GM23338 (cell line): ENCODE measurements at regions not wholly inside any gene's neighbourhood (a gene's known extent, or its start where the extent isn't known, plus 50 kb on each side); places are given as distances from the start of the nearest gene placed in this dataset.

Experiments used
- ATAC-seq: fragments of 200-7000 bp; cut with Tn5 transposase; 3 replicates; pipeline ENCODE4 v1.9.1; 2020
- DNase-seq: peaks from one replicate; pipeline ENCODE4 v3.0.0-alpha.2; 2015; ENCODE audit warnings: low spot score
- H2AFZ ChIP-seq: fragments of 200-600 bp; sonication (generic); 2 replicates; pipeline ENCODE4 v1.8.0; 2016; ENCODE audit warnings: antibody characterized with exemption, mild to moderate bottlenecking, moderate library complexity
- H3F3A ChIP-seq: fragments of 200-600 bp; sonication (generic); replicated peaks from 2 replicates; pipeline ENCODE4 v1.8.0; 2017; ENCODE audit warnings: antibody characterized with exemption, mixed run types, low read depth
- H3K27ac ChIP-seq: fragments of 200-600 bp; sonication (generic); 2 replicates; pipeline ENCODE4 v1.6.1; 2016; ENCODE audit warnings: low read depth
- H3K27me3 ChIP-seq: fragments of 200-600 bp; sonication (generic); 2 replicates; pipeline ENCODE4 v1.8.0; 2016; ENCODE audit warnings: mild to moderate bottlenecking, mixed run types, moderate library complexity; ENCODE audit not compliant: insufficient read depth
- H3K36me3 ChIP-seq: fragments of 200-600 bp; sonication (generic); 2 replicates; pipeline ENCODE4 v1.8.0; 2016; ENCODE audit warnings: mild to moderate bottlenecking; ENCODE audit not compliant: insufficient read depth
- H3K4me1 ChIP-seq: fragments of 200-600 bp; sonication (generic); 2 replicates; pipeline ENCODE4 v1.8.0; 2016; ENCODE audit warnings: mild to moderate bottlenecking, moderate library complexity; ENCODE audit not compliant: insufficient read depth
- H3K4me2 ChIP-seq: fragments of 200-600 bp; sonication (generic); 2 replicates; pipeline ENCODE4 v1.7.1; 2017; ENCODE audit warnings: mixed run types
- H3K4me3 ChIP-seq: fragments of 200-600 bp; sonication (generic); 2 replicates; pipeline ENCODE4 v1.6.1; 2016; ENCODE audit warnings: mixed run types
- H3K79me2 ChIP-seq: fragments of 200-600 bp; sonication (generic); replicated peaks from 2 replicates; pipeline ENCODE4 v1.8.0; 2017; ENCODE audit warnings: mild to moderate bottlenecking; ENCODE audit not compliant: insufficient read depth
- H3K9me2 ChIP-seq: fragments of 200-600 bp; sonication (generic); 2 replicates; pipeline ENCODE4 v1.8.0; 2017; ENCODE audit not compliant: insufficient read depth
- H4K20me1 ChIP-seq: fragments of 200-600 bp; sonication (generic); replicated peaks from 2 replicates; pipeline ENCODE4 v1.8.0; 2017; ENCODE audit warnings: mild to moderate bottlenecking; ENCODE audit not compliant: insufficient read depth
- H3K27ac Mint-ChIP-seq: 2 replicates; pipeline ENCODE4 v1.8.0; 2020; ENCODE audit warnings: inconsistent platforms, mild to moderate bottlenecking, moderate library complexity, mixed read lengths
- H3K27me3 Mint-ChIP-seq: 3 replicates; pipeline ENCODE4 v1.8.0; 2022; ENCODE audit warnings: low read depth, mild to moderate bottlenecking, moderate library complexity, mixed read lengths, inconsistent platforms; ENCODE audit not compliant: insufficient read depth, poor library complexity
- H3K36me3 Mint-ChIP-seq: 3 replicates; pipeline ENCODE4 v1.8.0; 2021; ENCODE audit warnings: low read depth, mild to moderate bottlenecking, inconsistent platforms, moderate library complexity, mixed read lengths
- H3K4me1 Mint-ChIP-seq: 3 replicates; pipeline ENCODE4 v1.8.0; 2020; ENCODE audit warnings: mild to moderate bottlenecking, inconsistent platforms, mixed read lengths
- H3K4me3 Mint-ChIP-seq: 3 replicates; pipeline ENCODE4 v1.8.0; 2021; ENCODE audit warnings: moderate library complexity, mild to moderate bottlenecking, inconsistent platforms, mixed read lengths
- H3K9me3 Mint-ChIP-seq: 3 replicates; pipeline ENCODE4 v1.8.0; 2020; ENCODE audit warnings: moderate library complexity, mild to moderate bottlenecking, inconsistent platforms, mixed read lengths
- CREB1 ChIP-seq: fragments of 250-450 bp; sonication (Bioruptor Pico); IDR thresholded peaks from 2 replicates; pipeline ENCODE4 v1.5.0; 2020; ENCODE audit warnings: low read depth, mild to moderate bottlenecking, moderate library complexity
- EZH2phosphoT487 ChIP-seq: fragments of 200-600 bp; sonication (generic); IDR thresholded peaks from one replicate; pipeline ENCODE4 v1.8.1; 2018; ENCODE audit warnings: antibody characterized with exemption; ENCODE audit not compliant: unreplicated experiment
- JUNB ChIP-seq: IDR thresholded peaks from one replicate; pipeline ENCODE4 v1.6.1; 2016; ENCODE audit warnings: antibody characterized with exemption; ENCODE audit not compliant: unreplicated experiment
- NANOG ChIP-seq: IDR thresholded peaks from 2 replicates; pipeline ENCODE4 v1.6.1; 2016; ENCODE audit warnings: antibody characterized with exemption, borderline replicate concordance
- POLR2AphosphoS5 ChIP-seq: IDR thresholded peaks from 2 replicates; pipeline ENCODE4 v1.6.1; 2016; ENCODE audit warnings: antibody characterized with exemption, low read depth
- STAT1 ChIP-seq: IDR thresholded peaks from one replicate; pipeline ENCODE4 v1.6.1; 2016; ENCODE audit warnings: antibody characterized with exemption; ENCODE audit not compliant: unreplicated experiment
- ZNF114 ChIP-seq: fragments of 250-450 bp; sonication (Bioruptor Pico); IDR thresholded peaks from 2 replicates; pipeline ENCODE4 v1.5.0; 2020; ENCODE audit warnings: mild to moderate bottlenecking, moderate library complexity
- TF ChIP-seq, protein P1 (sequence below): IDR thresholded peaks from one replicate; pipeline ENCODE4 v1.6.1; 2018; ENCODE audit warnings: antibody characterized with exemption; ENCODE audit not compliant: unreplicated experiment
- TF ChIP-seq, protein P2 (sequence below): fragments of 250-450 bp; sonication (Bioruptor Pico); IDR thresholded peaks from 2 replicates; pipeline ENCODE4 v1.5.0; 2020; ENCODE audit warnings: mild to moderate bottlenecking, moderate library complexity
- TF ChIP-seq, protein P3 (sequence below): IDR thresholded peaks from 2 replicates; pipeline ENCODE4 v1.6.1; 2016; ENCODE audit warnings: antibody characterized with exemption

- TF ChIP-seq, protein P1, sequence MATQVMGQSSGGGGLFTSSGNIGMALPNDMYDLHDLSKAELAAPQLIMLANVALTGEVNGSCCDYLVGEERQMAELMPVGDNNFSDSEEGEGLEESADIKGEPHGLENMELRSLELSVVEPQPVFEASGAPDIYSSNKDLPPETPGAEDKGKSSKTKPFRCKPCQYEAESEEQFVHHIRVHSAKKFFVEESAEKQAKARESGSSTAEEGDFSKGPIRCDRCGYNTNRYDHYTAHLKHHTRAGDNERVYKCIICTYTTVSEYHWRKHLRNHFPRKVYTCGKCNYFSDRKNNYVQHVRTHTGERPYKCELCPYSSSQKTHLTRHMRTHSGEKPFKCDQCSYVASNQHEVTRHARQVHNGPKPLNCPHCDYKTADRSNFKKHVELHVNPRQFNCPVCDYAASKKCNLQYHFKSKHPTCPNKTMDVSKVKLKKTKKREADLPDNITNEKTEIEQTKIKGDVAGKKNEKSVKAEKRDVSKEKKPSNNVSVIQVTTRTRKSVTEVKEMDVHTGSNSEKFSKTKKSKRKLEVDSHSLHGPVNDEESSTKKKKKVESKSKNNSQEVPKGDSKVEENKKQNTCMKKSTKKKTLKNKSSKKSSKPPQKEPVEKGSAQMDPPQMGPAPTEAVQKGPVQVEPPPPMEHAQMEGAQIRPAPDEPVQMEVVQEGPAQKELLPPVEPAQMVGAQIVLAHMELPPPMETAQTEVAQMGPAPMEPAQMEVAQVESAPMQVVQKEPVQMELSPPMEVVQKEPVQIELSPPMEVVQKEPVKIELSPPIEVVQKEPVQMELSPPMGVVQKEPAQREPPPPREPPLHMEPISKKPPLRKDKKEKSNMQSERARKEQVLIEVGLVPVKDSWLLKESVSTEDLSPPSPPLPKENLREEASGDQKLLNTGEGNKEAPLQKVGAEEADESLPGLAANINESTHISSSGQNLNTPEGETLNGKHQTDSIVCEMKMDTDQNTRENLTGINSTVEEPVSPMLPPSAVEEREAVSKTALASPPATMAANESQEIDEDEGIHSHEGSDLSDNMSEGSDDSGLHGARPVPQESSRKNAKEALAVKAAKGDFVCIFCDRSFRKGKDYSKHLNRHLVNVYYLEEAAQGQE = no peak
- TF ChIP-seq, protein P2, sequence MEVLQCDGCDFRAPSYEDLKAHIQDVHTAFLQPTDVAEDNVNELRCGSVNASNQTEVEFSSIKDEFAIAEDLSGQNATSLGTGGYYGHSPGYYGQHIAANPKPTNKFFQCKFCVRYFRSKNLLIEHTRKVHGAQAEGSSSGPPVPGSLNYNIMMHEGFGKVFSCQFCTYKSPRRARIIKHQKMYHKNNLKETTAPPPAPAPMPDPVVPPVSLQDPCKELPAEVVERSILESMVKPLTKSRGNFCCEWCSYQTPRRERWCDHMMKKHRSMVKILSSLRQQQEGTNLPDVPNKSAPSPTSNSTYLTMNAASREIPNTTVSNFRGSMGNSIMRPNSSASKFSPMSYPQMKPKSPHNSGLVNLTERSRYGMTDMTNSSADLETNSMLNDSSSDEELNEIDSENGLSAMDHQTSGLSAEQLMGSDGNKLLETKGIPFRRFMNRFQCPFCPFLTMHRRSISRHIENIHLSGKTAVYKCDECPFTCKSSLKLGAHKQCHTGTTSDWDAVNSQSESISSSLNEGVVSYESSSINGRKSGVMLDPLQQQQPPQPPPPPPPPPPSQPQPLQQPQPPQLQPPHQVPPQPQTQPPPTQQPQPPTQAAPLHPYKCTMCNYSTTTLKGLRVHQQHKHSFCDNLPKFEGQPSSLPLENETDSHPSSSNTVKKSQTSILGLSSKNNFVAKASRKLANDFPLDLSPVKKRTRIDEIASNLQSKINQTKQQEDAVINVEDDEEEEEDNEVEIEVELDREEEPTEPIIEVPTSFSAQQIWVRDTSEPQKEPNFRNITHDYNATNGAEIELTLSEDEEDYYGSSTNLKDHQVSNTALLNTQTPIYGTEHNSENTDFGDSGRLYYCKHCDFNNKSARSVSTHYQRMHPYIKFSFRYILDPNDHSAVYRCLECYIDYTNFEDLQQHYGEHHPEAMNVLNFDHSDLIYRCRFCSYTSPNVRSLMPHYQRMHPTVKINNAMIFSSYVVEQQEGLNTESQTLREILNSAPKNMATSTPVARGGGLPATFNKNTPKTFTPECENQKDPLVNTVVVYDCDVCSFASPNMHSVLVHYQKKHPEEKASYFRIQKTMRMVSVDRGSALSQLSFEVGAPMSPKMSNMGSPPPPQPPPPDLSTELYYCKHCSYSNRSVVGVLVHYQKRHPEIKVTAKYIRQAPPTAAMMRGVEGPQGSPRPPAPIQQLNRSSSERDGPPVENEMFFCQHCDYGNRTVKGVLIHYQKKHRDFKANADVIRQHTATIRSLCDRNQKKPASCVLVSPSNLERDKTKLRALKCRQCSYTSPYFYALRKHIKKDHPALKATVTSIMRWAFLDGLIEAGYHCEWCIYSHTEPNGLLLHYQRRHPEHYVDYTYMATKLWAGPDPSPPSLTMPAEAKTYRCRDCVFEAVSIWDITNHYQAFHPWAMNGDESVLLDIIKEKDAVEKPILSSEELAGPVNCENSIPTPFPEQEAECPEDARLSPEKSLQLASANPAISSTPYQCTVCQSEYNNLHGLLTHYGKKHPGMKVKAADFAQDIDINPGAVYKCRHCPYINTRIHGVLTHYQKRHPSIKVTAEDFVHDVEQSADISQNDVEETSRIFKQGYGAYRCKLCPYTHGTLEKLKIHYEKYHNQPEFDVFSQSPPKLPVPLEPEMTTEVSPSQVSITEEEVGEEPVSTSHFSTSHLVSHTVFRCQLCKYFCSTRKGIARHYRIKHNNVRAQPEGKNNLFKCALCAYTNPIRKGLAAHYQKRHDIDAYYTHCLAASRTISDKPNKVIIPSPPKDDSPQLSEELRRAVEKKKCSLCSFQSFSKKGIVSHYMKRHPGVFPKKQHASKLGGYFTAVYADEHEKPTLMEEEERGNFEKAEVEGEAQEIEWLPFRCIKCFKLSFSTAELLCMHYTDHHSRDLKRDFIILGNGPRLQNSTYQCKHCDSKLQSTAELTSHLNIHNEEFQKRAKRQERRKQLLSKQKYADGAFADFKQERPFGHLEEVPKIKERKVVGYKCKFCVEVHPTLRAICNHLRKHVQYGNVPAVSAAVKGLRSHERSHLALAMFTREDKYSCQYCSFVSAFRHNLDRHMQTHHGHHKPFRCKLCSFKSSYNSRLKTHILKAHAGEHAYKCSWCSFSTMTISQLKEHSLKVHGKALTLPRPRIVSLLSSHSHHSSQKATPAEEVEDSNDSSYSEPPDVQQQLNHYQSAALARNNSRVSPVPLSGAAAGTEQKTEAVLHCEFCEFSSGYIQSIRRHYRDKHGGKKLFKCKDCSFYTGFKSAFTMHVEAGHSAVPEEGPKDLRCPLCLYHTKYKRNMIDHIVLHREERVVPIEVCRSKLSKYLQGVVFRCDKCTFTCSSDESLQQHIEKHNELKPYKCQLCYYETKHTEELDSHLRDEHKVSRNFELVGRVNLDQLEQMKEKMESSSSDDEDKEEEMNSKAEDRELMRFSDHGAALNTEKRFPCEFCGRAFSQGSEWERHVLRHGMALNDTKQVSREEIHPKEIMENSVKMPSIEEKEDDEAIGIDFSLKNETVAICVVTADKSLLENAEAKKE = no peak
- no peak for TF ChIP-seq STAT1
Measured at GRCh38 chr19:30174791-30175190, 197.4 kb upstream of the ZNF536 start (continued).

- no peak overlapping the region for H3K4me2 ChIP-seq
- Mint-ChIP-seq H3K9me3 (peaks cover 20% of the 10 kb centered on the region), H3K4me1 (peaks cover 13% of the 10 kb centered on the region; the same call in 2 of the 3 replicates), H3K27me3 (peaks cover 10% of the 10 kb centered on the region), H3K36me3 (peaks cover 7% of the 10 kb centered on the region; the same call in 2 of the 3 replicates), H3K27ac (no peak overlapping the region; the same call in 1 of the 2 replicates), H3K4me3 (no peak overlapping the region)
- peaks cover 11% of the 10 kb centered on the region; the same call in 1 of the 2 replicates for H3K4me1 ChIP-seq
- H3K36me3 ChIP-seq = no peaks in the 10 kb centered on the region
- H3K27ac ChIP-seq = no peak overlapping the region
- H3F3A ChIP-seq = no peaks in the 10 kb centered on the region
- DNase-seq (no peak), ATAC-seq (no peak)
- no peak overlapping the region for H3K4me3 ChIP-seq
- H3K9me2 ChIP-seq = peaks cover 2% of the 10 kb centered on the region; the same call in 1 of the 2 replicates
- no peak overlapping the region for H2AFZ ChIP-seq
- no peaks in the 10 kb centered on the region for H3K27me3 ChIP-seq
- H3K79me2 ChIP-seq = no peaks in the 10 kb centered on the region
- no peaks in the 10 kb centered on the region for H4K20me1 ChIP-seq
- TF ChIP-seq, protein P3, sequence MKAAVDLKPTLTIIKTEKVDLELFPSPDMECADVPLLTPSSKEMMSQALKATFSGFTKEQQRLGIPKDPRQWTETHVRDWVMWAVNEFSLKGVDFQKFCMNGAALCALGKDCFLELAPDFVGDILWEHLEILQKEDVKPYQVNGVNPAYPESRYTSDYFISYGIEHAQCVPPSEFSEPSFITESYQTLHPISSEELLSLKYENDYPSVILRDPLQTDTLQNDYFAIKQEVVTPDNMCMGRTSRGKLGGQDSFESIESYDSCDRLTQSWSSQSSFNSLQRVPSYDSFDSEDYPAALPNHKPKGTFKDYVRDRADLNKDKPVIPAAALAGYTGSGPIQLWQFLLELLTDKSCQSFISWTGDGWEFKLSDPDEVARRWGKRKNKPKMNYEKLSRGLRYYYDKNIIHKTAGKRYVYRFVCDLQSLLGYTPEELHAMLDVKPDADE = no peak
- no peak for TF ChIP-seq CREB1
- TF ChIP-seq NANOG = no peak
- TF ChIP-seq JUNB = no peak
- TF ChIP-seq EZH2phosphoT487 = no peak
- no peak for TF ChIP-seq STAT1
- TF ChIP-seq POLR2AphosphoS5 = no peak
- TF ChIP-seq ZNF114 = no peak
Measured at GRCh38 chr19:30175987-30176386, 196.2 kb upstream of the ZNF536 start.
